Stimulated activated CD4-positive, alpha-beta T cell treated with anti-CD3 and anti-CD28 coated beads, Interleukin-4, amount 100 ng/mL, for 48 hours (primary cell): ENCODE measurements at regions not wholly inside any gene's neighbourhood (a gene's known extent, or its start where the extent isn't known, plus 50 kb on each side); places are given as distances from the start of the nearest gene placed in this dataset.

Source experiments
- DNase-seq, 2 donors: peaks; one replicate each; pipeline ENCODE4 v3.0.0-alpha.2; 2020; ENCODE audit warnings: low read depth in 2 of 2

DNA sequence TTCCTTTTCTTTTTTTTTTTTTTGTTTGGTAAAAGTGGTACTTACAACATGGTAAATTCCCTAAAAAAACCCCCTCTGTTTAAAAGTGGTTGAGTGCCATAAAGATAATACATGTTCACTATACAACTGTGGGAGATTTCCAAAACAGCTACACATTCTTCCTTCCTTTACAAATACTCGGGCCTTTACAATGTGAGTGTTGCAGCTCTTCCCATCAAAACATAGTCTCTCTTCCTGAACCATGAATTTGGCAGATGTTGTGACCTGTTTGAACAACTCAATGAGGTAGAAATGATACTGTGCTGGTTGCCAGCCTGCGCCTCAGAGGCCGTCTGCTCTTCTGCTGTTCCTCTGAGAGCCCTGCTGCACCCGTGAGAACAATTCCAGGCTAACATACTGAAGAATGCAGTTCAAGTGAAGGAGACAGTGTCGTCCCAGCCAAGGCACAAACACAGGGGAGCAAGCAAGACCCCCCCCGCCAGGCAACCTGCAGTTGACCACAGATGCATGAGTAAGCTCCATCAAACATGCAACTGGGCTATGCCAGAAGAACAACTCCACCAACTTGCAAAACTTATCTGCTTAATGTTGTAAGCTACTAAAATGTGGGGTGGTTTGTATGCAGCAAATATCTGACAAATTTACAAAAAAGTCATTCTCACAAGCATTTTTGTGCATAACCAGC lies 645.0 kb downstream of the PCDH7 start:
- no peak for DNase-seq

DNA sequence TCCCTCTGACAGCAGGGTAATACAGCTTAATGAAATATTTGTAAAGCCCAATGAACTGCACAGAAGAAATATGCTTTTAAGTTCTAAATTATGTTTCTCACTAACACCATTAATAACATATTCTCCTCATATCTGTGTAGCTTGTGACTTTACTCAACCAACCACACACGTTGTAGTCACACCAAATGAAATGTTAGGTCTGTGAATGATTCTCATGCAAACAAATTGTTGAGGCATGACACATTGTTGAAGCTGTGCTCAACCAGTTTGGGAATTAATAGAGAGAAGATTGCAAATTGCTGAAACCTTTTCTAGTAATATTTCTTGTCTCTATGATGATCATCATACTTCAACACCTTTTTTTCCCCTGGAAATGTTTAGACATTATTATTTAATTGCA lies 645.9 kb downstream of the PCDH7 start:
- no peak for DNase-seq

DNA sequence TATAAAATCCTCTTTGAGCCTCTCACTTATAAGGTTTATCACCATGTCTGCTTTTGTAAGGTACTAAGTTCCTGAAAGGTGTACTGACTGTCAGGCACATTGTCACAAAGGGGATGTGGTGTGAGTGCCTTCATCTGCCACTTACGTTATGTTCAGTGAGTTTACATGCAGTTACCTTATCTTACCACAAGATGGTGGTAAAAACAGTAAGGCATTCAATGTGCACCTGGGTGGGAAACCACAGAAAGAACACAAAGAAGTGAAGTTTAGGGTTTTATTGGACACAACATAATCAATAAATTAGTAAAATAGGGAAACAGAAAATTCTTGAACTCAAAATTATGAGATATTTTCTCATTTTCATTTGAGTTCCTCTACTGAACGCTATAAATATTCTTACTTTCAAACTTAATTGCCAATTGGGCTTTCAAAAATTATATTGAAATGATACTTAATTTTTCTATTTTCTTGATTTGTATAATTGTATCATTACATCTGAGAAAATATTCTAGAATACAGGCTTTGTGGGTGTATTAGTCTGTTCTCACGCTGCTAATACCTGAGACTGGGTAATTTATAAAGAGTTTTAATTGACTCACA lies 650.8 kb downstream of the PCDH7 start:
- no peak for DNase-seq

DNA sequence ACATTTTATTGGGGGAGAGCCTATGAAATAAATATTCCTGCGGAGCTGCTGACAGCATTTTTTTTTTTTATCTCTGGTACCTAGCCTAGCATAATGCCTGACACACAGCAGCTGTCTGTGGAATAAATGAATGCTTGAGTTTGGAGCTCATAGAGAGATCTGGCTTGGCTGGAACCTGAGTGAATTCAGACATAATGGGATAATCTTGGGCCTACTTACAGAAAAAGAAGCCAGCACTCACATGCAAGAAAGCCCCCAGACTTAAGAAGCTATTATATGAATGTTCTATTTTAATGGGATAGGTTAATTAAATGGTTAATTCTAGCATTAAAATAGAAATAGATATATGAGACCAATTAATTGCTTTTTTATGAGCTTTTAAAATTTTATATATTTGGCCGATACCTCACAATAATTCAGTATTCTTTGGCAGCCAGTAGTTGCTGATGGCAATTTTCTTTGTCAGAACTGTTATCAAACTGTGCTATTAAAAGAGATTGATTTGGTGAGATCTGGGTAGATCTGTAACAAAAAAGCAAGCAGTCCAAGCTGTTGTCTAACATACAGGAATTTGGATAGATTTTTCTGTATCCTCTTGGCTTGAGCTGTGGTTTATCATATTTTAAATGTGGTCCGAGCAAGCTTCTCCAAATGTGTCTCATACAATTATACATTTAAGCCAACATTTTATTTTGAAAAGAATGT lies 654.2 kb downstream of the PCDH7 start:
- DNase-seq = no peak

DNA sequence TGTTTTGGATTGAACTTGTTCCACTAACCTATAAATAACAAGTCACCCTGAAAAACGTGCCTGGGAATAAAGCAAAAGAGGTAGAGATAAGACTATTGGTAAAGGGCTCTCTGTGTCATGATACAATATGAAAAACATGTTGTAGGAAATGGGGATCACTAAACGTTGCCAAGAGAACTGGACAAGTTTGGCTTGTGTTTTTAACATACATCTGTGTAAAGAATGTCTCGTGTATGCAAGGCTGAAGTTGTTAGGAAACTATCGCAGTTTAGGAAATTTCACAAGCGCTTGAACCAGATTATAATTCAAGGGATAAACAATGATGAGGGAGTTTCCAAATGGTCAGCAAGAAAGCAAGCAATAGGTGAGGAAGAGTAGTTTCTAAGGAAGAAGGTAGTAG lies 655.8 kb downstream of the PCDH7 start:
- DNase-seq = no peak

DNA sequence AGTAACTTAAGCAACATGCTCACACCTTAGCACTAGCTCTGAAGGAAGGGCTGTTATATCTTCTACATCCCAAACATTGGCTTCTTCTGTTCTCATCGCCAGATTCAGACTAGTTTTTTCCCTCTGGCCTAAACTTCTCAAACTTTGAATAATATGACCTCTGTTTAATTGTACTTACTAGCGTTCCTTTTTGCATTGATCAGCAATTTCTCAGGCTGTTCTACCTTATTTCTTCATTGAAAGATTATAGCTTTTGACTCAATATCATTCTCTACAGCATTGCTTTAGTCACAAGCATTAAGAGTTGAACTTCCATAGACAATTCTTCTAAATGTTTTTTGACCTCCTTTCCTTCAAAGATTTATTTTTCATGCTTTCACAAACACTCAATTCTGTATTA lies 659.2 kb downstream of the PCDH7 start:
- no peak for DNase-seq

DNA sequence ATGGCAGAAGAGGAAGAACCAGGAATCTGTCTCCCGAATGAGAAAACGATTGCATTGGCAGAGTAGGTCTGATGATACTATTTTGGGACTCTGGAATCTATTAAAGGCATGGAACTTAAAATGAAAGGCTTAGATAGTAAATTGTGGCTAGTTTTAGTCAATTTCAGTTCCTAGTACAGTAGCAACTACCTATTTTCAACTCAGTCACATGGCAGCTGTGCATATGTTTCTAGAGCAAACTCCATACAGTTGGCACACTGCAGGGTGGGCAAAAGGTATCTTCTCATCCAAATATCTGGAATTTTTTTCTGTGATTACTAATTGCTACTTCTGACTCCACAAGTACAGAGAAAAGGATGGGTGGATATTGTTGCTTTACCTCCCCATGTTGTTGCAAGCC lies 663.6 kb downstream of the PCDH7 start:
- DNase-seq = no peak

DNA sequence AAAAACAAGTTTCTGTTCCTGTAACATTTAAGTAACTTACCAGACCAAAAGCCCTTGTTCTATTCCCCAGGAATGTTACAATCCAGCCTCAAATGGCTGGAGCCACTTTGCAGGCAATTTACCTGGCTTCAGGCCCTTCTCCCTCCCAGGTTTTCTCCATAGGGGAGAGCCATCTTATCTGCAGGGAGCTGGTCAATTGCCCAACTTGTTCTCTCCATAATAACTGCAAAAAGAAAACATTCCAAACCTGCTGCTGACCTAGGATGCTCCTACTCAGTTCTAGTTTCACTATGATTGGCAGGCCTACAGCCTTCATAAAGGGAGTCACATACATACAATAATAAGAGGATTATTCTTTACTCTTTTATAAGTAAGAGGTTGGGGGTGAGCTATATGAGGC lies 670.7 kb downstream of the PCDH7 start:
- DNase-seq = no peak

DNA sequence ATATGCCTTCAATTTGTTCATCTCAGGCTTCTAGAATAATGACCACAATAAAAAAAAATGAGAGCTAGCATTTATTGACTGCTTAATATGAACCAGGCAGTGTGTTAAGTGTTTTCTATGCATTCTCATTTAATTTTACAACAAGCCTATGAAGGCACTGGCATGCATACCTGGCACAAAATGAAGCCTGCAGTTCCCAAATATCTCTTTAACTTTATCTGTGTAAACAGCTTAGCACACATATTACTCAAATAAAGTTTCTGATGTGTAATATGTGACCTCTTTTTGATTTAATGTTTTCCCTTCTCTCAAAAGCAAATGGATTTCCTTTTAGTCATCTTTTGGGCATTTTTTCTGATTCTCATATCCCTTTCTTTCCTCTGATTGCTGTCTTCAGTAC lies 671.8 kb downstream of the PCDH7 start:
- DNase-seq = no peak

DNA sequence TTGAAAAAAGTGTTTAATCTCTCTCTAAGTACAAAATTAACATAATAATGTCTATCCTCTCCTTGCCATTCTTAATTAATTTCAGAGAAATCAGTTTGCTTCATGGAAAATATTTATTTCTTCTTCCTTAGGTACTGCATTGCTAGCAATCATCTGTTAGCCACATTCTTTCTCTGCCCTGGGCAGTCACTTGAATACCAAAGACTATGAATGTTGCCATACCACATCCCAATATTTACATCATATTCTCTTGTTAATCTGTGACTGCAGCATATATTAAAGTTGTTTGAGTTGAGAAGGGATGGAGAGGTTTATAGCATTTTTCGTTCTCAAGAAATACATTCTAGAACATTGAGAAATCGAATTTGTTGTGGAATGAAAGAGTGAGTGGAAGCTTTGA lies 672.8 kb downstream of the PCDH7 start:
- DNase-seq = no peak

DNA sequence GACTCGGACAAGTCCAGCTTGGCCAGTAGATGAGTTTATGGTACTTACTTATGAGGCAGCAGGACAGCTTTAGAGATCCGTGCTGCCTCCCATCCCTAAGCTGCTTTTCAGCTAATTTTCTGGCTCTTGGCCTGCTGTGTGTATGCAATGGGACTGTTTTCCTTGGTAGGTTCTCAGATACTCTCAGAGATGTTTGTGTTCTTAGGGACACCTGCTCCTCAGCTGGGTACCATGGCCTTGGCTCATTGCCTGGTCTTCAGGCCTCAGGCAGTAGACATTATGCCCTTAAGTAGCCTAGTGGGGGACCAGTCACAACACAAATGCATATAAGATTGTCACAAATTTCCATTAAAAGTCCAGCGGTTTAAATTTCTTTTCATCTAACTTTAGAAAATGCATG lies 688.0 kb downstream of the PCDH7 start:
- no peak for DNase-seq

DNA sequence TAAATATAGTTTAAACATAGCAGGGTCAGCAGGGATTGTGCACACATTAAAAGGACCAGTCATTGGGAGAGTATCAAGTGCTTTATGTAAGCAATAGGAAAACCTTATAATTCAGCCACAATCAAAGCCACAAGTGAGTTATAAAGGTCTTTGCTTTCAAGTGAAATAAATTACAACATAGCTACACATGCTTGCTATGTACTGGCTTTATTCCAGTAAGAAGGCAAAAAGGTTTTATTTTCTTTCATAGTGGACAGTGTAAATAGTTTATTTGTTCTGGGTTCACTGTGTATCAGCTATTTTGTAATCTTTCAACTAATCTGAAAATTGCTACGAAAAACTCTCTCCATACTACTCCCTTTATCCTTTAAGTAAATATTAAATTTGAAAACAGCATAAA lies 691.4 kb downstream of the PCDH7 start:
- DNase-seq = no peak

DNA sequence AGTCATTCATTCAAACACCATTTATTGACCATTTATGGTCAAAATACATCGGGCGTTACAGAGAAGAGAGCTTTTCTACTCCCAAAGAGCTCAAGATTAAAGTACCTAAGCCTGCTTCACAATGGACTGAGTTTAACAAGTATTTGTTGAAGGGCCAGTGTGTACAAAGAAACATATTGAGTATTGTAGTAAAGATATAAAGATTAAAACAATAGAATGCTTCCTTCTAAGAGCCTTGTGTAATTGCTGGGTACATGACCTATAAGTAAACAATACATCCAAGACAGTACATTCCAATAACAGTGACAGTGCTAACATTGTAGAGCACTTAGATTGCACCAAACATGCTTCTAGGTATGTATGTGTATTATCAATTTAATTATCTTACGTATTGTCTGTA lies 695.5 kb downstream of the PCDH7 start:
- no peak for DNase-seq

DNA sequence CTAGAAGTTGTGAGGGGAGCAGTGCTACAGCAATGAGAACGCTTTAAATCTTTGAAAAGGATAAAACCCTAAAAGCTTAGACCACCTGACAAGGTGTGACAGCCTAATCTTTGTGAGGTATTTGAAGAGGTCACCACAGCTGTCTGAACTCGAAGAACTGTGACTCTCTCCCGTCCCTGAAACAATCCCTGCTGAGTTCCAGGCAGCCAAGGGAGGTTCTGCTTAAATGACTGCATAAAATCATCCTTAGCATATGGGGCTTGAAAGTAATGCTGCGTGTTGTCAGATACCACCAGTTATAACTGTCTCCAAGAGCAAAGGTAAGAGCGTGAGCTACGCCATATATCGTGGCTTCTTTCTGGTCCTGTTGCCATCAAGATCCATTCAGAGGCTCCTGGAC lies 696.3 kb downstream of the PCDH7 start:
- no peak for DNase-seq

DNA sequence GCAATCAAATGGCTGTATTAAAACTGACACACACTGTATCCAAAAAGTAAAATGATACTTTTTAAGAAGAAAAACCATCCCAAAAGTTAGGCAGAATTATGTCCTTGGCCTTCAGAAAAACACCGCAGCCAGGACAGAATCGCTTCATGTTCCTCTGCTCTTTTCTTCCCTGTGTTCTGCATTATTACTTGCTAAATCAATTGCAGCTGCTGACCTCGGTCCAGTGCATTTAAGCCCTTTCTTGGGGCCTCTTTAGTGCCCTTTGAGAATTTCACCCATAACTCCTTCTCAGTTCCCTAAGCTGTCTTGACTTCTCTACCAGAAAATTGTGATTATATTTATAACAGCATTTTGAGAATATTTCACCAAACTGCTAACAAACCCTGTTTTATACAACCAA lies 696.9 kb downstream of the PCDH7 start:
- no peak for DNase-seq

DNA sequence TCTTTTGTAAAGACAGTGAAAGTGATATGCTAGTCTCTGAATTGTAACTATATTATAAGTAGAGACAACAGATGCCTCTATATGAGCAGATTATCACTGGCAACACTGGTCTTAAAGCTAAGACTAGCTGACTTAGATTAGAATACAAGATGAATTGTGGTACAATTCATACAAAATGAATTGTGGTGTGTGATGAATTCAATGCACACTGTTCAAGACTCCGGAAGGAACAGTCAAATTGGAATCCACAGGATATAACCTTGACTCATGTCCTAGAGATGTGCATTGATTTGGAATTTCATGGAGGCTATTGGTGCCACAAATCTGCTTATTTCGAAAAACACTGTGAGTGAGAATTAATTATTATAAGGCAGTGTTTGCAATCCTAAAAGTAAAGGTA lies 701.8 kb downstream of the PCDH7 start:
- no peak for DNase-seq

DNA sequence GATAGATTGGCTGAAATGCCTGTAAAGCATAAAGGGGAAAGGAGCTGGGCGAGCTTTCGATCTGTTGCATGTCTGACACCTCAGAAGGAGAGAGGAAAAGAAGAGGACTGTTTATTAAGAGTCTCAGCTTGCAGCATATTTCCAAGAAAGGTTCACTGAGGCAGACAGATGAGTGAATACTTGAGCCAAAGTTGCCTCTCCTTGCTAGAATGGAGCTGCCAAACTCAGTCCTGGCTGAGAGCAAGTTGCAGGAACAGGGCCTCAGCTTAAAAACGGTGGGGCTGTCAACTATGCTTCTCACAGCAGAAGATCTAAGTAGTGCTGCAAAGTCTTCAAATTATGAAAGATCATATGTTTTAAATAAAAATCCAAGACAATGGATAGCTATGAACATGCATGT lies 707.5 kb downstream of the PCDH7 start:
- DNase-seq = no peak

DNA sequence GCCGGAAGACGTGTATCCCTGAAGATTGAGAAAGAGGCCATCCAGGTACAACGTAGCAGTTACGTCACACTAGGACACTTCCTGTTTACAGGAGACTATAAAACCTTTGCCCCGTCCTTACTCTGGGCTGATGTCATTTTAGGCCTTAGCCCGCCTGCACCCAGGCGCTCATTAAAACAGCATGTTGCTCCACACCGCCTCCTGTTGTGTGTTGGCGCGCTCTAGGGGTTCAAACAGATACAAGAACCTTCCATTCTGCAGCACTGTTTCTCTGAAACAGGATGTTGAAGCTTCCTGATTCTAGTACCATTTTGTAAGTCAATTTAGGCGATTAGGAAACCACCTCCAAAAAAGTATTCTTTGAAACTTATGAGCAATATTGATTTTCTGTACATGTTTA lies 722.1 kb downstream of the PCDH7 start:
- DNase-seq = no peak

DNA sequence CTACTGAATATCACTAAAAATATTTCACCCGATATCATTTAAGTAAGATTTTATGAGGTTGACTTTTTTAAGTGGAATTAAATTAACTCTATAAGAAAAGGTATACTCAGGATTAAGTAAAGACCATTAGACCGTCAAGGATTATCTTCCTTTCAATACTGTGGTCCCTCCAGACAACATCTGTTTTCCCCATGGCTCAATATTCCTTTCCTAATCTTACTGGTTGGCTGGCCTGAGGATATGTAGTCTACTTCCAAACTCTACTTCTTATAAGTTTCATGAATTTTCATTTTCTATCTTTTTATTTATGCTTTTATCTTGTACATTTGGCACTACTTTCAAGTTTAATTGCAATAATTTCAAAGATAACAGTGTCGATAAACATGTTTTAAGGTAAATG lies 725.4 kb downstream of the PCDH7 start:
- no peak for DNase-seq

DNA sequence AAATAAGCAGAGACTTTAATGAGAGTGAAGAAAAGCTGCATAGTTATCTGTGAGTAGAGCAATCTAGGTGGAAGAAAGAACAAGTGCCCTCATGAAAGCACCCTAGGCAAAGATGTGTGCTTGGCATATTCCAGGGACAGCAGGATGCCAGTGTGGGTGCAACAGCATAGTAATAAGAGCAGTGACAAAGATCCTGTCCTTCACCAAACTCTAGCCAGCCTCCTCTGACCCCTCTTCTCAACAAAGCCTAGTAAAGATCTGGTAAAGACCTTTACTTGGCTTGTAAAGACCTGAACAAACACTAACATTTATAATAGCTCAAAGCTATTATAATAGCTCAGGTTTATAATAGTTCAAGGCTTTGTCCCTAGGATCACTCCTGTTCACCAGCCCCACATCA lies 735.4 kb downstream of the PCDH7 start:
- DNase-seq = no peak

DNA sequence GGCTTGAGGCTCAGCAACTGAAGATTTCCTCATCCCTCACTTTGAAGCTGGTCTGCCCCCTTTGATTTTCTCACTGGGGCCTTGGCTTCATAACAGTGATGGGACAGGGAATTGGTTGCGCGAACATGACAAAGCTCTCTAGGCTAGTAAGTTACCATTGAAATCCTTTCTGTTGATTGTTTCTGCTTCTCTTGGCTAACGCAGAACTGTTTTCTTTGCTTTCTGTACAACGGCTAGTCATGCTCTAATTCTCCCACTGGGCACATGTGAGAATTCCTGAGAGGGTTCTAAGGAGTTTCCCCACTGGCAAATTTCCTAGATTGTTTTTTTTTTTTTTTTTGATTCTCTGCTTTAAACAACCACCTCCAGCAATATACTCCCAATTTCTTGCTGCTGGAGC lies 738.6 kb downstream of the PCDH7 start:
- DNase-seq = no peak

DNA sequence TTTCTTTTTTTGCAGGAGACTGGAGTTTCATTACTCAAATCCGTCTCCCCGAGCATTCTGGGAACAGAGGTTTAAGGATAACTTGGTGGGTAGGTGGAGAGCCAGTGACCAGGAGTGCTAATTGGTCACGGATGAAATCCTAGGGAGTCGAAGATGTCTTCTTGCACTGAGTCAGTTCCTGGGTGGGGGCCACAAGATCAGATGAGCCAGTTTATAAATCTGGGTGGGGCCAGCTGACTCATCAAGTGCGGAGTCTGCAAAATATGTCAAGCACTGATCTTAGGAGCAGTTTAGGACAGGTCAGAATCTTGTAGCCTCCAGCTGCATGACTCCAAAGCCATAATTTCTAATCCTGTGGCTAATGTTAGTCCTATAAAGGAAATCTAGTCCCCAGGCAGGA lies 741.3 kb downstream of the PCDH7 start:
- DNase-seq = no peak

DNA sequence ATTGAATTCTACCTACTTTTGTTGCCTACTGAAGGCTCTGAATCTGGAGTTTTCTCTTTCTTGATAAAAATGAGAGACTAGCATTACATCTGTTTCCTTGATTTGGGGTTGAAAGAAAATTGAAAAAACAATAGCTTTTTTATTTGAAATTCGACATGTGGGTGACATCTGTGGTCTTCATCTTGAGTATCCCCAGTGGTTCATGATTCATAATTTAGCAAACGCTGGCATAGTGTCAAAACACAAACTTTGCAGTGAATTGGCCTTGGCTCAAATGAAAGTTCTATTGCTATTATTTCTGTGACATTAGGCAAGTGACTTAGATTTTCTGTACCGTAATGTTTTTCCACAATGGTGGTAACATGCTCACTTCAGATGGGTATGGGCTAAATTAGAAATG lies 747.6 kb downstream of the PCDH7 start:
- no peak for DNase-seq

DNA sequence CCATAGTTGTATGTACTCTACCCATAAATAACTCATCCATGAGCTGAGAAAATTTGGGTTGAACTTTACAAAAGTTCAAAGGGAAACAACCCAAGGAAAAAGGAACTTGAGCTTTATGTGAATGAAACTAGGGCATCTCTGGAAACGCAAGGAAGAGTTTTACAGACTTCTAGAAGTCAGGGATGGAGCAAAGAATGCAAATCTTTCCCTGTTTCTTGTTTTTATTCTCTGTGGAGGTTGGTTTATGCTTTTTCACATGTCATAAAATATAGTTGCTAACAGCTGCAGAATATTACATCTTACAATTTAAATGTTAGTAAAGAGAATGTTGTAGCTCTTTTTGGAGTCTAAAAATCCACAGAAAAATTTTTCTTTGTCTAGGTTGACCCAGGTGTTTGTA lies 754.1 kb downstream of the PCDH7 start:
- DNase-seq = no peak
